H9 (cell line): ENCODE measurements at regions not wholly inside any gene's neighbourhood (a gene's known extent, or its start where the extent isn't known, plus 50 kb on each side); places are given as distances from the start of the nearest gene placed in this dataset.

Source experiments
- DNase-seq: peaks from one replicate; pipeline ENCODE4 v3.0.0-alpha.2; 2017
- H2AFZ ChIP-seq: one replicate; pipeline ENCODE4 v1.6.1; 2013; ENCODE audit warnings: mild to moderate bottlenecking, low read length, control low read depth, moderate library complexity
- H2AK5ac ChIP-seq: 2 replicates; pipeline ENCODE4 v1.6.1; 2013; ENCODE audit warnings: low read length, control low read depth, mixed read lengths; ENCODE audit not compliant: insufficient read length
- H2BK120ac ChIP-seq: one replicate; pipeline ENCODE4 v1.6.1; 2013; ENCODE audit warnings: low read depth, mild to moderate bottlenecking, low read length, control low read depth, inconsistent platforms; ENCODE audit not compliant: poor library complexity, severe bottlenecking
- H2BK12ac ChIP-seq: 2 replicates; pipeline ENCODE4 v1.6.1; 2013; ENCODE audit warnings: low read length, control low read depth, mixed read lengths, low read depth; ENCODE audit not compliant: insufficient read length
- H2BK15ac ChIP-seq: 2 replicates; pipeline ENCODE4 v1.6.1; 2013; ENCODE audit warnings: low read depth, low read length, control low read depth
- H2BK20ac ChIP-seq: one replicate; pipeline ENCODE4 v1.6.1; 2013; ENCODE audit warnings: low read depth, mild to moderate bottlenecking, low read length, control low read depth, inconsistent platforms; ENCODE audit not compliant: poor library complexity, severe bottlenecking
- H2BK5ac ChIP-seq: 2 replicates; pipeline ENCODE4 v1.6.1; 2013; ENCODE audit warnings: low read length, control low read depth, mixed read lengths; ENCODE audit not compliant: insufficient read length
- H3K14ac ChIP-seq: 2 replicates; pipeline ENCODE4 v1.6.1; 2013; ENCODE audit warnings: low read length, control low read depth; ENCODE audit not compliant: insufficient read depth
- H3K18ac ChIP-seq: 2 replicates; pipeline ENCODE4 v1.6.1; 2013; ENCODE audit warnings: low read depth, mild to moderate bottlenecking, mixed read lengths, low read length, control low read depth; ENCODE audit not compliant: insufficient read length
- H3K23ac ChIP-seq: 2 replicates; pipeline ENCODE4 v1.6.1; 2013; ENCODE audit warnings: low read length, control low read depth, mixed read lengths, low read depth; ENCODE audit not compliant: insufficient read length
- H3K23me2 ChIP-seq: 2 replicates; pipeline ENCODE4 v1.6.1; 2013; ENCODE audit warnings: low read depth, mild to moderate bottlenecking, mixed read lengths, low read length, control low read depth; ENCODE audit not compliant: insufficient read length, poor library complexity, severe bottlenecking
- H3K27ac ChIP-seq: 2 replicates; pipeline ENCODE4 v1.5.1; 2013; ENCODE audit warnings: low read length, control low read depth, mixed read lengths, low read depth; ENCODE audit not compliant: insufficient read length
- H3K27me3 ChIP-seq: 2 replicates; pipeline ENCODE4 v1.6.1; 2013; ENCODE audit warnings: low read length, control low read depth, inconsistent platforms; ENCODE audit not compliant: insufficient read depth
- H3K4ac ChIP-seq: 2 replicates; pipeline ENCODE4 v1.6.1; 2013; ENCODE audit warnings: low read depth, mild to moderate bottlenecking, control low read depth, inconsistent platforms, low read length, moderate library complexity
- H3K4me1 ChIP-seq: 2 replicates; pipeline ENCODE4 v1.6.1; 2013; ENCODE audit warnings: low read length, control low read depth, inconsistent platforms; ENCODE audit not compliant: insufficient read depth
- H3K4me2 ChIP-seq: 2 replicates; pipeline ENCODE4 v1.6.1; 2013; ENCODE audit warnings: low read length, control low read depth, mixed read lengths; ENCODE audit not compliant: insufficient read length, insufficient read depth
- H3K56ac ChIP-seq: 2 replicates; pipeline ENCODE4 v1.6.1; 2013; ENCODE audit warnings: low read depth, mild to moderate bottlenecking, mixed read lengths, low read length, control low read depth; ENCODE audit not compliant: insufficient read length
- H3K79me1 ChIP-seq: 2 replicates; pipeline ENCODE4 v1.6.1; 2013; ENCODE audit warnings: low read depth, mild to moderate bottlenecking, moderate library complexity, low read length, control low read depth, inconsistent platforms; ENCODE audit not compliant: insufficient read depth, poor library complexity, severe bottlenecking
- H3K79me2 ChIP-seq: 2 replicates; pipeline ENCODE4 v1.6.1; 2013; ENCODE audit warnings: low read length, control low read depth, inconsistent platforms; ENCODE audit not compliant: insufficient read depth
- H3K9ac ChIP-seq: 2 replicates; pipeline ENCODE4 v1.6.1; 2013; ENCODE audit warnings: low read length, control low read depth, mixed read lengths; ENCODE audit not compliant: insufficient read length; ENCODE audit errors: extremely low read depth
- H3K9me3 ChIP-seq: one replicate; pipeline ENCODE4 v1.6.1; 2013; ENCODE audit warnings: low read depth, low read length, inconsistent platforms; ENCODE audit not compliant: control insufficient read depth
- H3T11ph ChIP-seq: one replicate; pipeline ENCODE4 v1.6.1; 2013; ENCODE audit warnings: mild to moderate bottlenecking, low read length, control low read depth, inconsistent platforms
- H4K20me1 ChIP-seq: one replicate; pipeline ENCODE4 v1.6.1; 2013; ENCODE audit not compliant: control insufficient read depth, insufficient read length, insufficient read depth
- H4K5ac ChIP-seq: 2 replicates; pipeline ENCODE4 v1.6.1; 2013; ENCODE audit warnings: low read depth, mild to moderate bottlenecking, mixed read lengths, low read length, control low read depth; ENCODE audit not compliant: insufficient read length
- H4K8ac ChIP-seq: replicated peaks from 2 replicates; pipeline ENCODE4 v1.6.1; 2013; ENCODE audit warnings: low read length, control low read depth, mixed read lengths, low read depth; ENCODE audit not compliant: insufficient read length
- H4K91ac ChIP-seq: 2 replicates; pipeline ENCODE4 v1.6.1; 2013; ENCODE audit warnings: low read depth, mild to moderate bottlenecking, moderate library complexity, mixed read lengths, low read length, control low read depth; ENCODE audit not compliant: insufficient read length
- H3K27ac Mint-ChIP-seq, 3 experiments: 2 replicates in 2 of 3; 3 replicates in 1 of 3; pipeline ENCODE4 v1.8.0; 2020 to 2021; ENCODE audit warnings: mixed read lengths in 3 of 3, mild to moderate bottlenecking in 1 of 3, moderate library complexity in 1 of 3
- H3K27me3 Mint-ChIP-seq: 2 replicates; pipeline ENCODE4 v1.8.0; 2021; ENCODE audit warnings: low read depth, mild to moderate bottlenecking, moderate library complexity, mixed read lengths
- H3K36me3 Mint-ChIP-seq, 3 experiments: 2 replicates in 2 of 3; 3 replicates in 1 of 3; pipeline ENCODE4 v1.8.0; 2020 to 2021; ENCODE audit warnings: low read depth in 3 of 3, mixed read lengths in 3 of 3; ENCODE audit not compliant: insufficient read depth in 1 of 3
- H3K4me1 Mint-ChIP-seq, 2 experiments: 2 replicates each; pipeline ENCODE4 v1.8.0; 2020; ENCODE audit warnings: mixed read lengths in 2 of 2
- H3K4me3 Mint-ChIP-seq, 2 experiments: 2 replicates in 1 of 2; 3 replicates in 1 of 2; pipeline ENCODE4 v1.8.0; 2020 to 2021; ENCODE audit warnings: mild to moderate bottlenecking in 2 of 2, mixed read lengths in 2 of 2, moderate library complexity in 1 of 2
- H3K9me3 Mint-ChIP-seq, 2 experiments: 2 replicates in 1 of 2; 3 replicates in 1 of 2; pipeline ENCODE4 v1.8.0; 2020; ENCODE audit warnings: mild to moderate bottlenecking in 2 of 2, mixed read lengths in 2 of 2, moderate library complexity in 1 of 2
- WGBS: extraction: QIAGEN DNeasy Blood & Tissue Kit; methylation state at CpG from one replicate; pipeline ENCODE4 v1.1.7; 2013; ENCODE audit warnings: missing lambda C conversion rate, low lambda C conversion rate, mixed read lengths; ENCODE audit not compliant: insufficient read length; ENCODE audit errors: extremely low coverage; 5-methylcytosine and 5-hydroxymethylcytosine counted together
- TF ChIP-seq, protein P1 (sequence below): fragments of 200-600 bp; sonication (generic); conservative IDR thresholded peaks from 3 replicates; pipeline ENCODE4 v1.8.0; 2021; ENCODE audit warnings: antibody characterized with exemption, mild to moderate bottlenecking

DNA sequence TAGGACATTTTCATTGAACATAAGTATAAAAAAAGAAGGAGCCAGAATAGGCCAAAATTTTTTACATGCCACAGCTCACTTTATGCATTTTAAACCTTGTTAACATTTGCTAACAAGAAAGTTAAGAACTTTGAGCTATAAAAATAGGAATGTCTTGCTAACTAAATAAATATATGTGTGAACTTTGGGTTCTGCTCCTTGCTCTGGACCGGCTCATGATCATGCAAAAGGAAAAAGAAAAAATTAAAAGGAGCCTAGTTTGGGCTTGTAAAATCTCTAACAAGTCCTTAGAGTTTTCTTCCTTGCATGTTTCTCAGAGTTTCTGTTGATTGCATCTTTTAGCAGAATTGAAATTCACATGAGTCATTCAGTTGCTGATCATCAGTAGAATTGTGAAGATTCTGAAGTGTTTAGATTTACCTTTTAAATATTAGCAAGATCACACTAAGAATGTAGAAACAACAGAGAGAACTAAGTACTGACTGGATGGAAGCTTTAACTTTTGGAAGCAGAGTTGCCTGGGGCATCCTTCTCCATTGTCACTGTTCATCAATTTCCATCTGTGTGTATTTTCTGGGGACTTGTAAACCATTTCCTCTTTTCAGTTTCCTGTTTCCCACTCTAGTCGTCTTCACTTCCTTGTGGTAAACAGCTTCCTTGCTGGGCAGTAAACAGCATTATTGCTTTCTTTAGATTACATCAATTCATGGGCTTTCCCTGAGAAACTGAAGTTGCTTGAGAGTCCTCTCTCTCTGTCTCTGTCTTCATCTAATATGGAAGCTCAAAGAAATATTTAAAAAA, 458.4 kb upstream of the BTBD3 start:
- TF ChIP-seq, protein P1, sequence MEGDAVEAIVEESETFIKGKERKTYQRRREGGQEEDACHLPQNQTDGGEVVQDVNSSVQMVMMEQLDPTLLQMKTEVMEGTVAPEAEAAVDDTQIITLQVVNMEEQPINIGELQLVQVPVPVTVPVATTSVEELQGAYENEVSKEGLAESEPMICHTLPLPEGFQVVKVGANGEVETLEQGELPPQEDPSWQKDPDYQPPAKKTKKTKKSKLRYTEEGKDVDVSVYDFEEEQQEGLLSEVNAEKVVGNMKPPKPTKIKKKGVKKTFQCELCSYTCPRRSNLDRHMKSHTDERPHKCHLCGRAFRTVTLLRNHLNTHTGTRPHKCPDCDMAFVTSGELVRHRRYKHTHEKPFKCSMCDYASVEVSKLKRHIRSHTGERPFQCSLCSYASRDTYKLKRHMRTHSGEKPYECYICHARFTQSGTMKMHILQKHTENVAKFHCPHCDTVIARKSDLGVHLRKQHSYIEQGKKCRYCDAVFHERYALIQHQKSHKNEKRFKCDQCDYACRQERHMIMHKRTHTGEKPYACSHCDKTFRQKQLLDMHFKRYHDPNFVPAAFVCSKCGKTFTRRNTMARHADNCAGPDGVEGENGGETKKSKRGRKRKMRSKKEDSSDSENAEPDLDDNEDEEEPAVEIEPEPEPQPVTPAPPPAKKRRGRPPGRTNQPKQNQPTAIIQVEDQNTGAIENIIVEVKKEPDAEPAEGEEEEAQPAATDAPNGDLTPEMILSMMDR, result no peak
- Histone ChIP-seq H3K27me3 (no peaks in the 10 kb centered on the region), H2BK120ac (no peak overlapping the region), H3K79me1 (no peaks in the 10 kb centered on the region), H3K4me2 (no peak overlapping the region), H4K8ac (no peak overlapping the region), H3K27ac (no peak overlapping the region), H4K91ac (no peak overlapping the region), H2BK15ac (no peak overlapping the region), H3K4ac (no peak overlapping the region), H3T11ph (no peak overlapping the region), H2BK20ac (no peak overlapping the region), H4K20me1 (no peaks in the 10 kb centered on the region), H3K79me2 (no peaks in the 10 kb centered on the region), H3K18ac (no peak overlapping the region), H2AFZ (no peak overlapping the region), H2BK12ac (no peak overlapping the region), H2AK5ac (no peak overlapping the region), H3K23ac (no peak overlapping the region), H2BK5ac (no peak overlapping the region), H3K9ac (no peak overlapping the region), H4K5ac (no peak overlapping the region), H3K9me3 (no peaks in the 10 kb centered on the region), H3K23me2 (no peaks in the 10 kb centered on the region), H3K56ac (no peak overlapping the region), H3K4me1 (peaks cover 6% of the 10 kb centered on the region; the same call in 1 of the 2 replicates), H3K14ac (no peak overlapping the region)
- H3K27ac Mint-ChIP-seq, result no peak overlapping the region
- no peak for DNase-seq
- no peaks in the 10 kb centered on the region for H3K36me3 Mint-ChIP-seq
- H3K4me1 Mint-ChIP-seq, result peaks cover 11 to 30% of the 10 kb centered on the region in 2 experiments
- WGBS, result no CpG with 5 or more reads among the region's 2 CpGs
- H3K4me3 Mint-ChIP-seq, result no peak overlapping the region
- H3K9me3 Mint-ChIP-seq, result no peaks in the 10 kb centered on the region
- peaks cover 2% of the 10 kb centered on the region; the same call in 1 of the 2 replicates for H3K27me3 Mint-ChIP-seq
